Testis (tissue), 2 donors: ENCODE measurements at regions not wholly inside any gene's neighbourhood (a gene's known extent, or its start where the extent isn't known, plus 50 kb on each side); places are given as distances from the start of the nearest gene placed in this dataset.

Source experiments
- DNase-seq: peaks from one replicate; pipeline ENCODE4 v3.0.0-alpha.2; 2019
- H3K27ac ChIP-seq, 2 donors: fragments of 200-600 bp; sonication (generic); one replicate each; pipeline ENCODE4 v1.5.1; 2019
- H3K27me3 ChIP-seq: fragments of 200-600 bp; sonication (generic); one replicate; pipeline ENCODE4 v1.5.1; 2019
- H3K36me3 ChIP-seq: fragments of 200-600 bp; sonication (generic); one replicate; pipeline ENCODE4 v1.5.1; 2017; ENCODE audit warnings: low read depth; ENCODE audit errors: missing control alignments
- H3K4me1 ChIP-seq: fragments of 200-600 bp; sonication (generic); one replicate; pipeline ENCODE4 v1.5.1; 2019
- H3K4me3 ChIP-seq, 2 donors: fragments of 200-600 bp; sonication (generic); one replicate each; pipeline ENCODE4 v1.5.1; 2017 to 2019
- H3K9me3 ChIP-seq: fragments of 200-600 bp; sonication (generic); one replicate; pipeline ENCODE4 v1.5.1; 2017
- CTCF ChIP-seq, 3 experiments: fragments of 450-650 bp in 2 of 3; fragments of 200-600 bp in 1 of 3; sonication (generic) in 1 of 3; IDR thresholded peaks; one replicate each; pipeline ENCODE4 v1.5.1; 2016 to 2019; ENCODE audit warnings: antibody characterized with exemption in 3 of 3, mild to moderate bottlenecking in 2 of 3, moderate library complexity in 1 of 3
- POLR2A ChIP-seq: fragments of 450-650 bp; IDR thresholded peaks from one replicate; pipeline ENCODE4 v1.6.1; 2017; ENCODE audit warnings: antibody characterized with exemption, mild to moderate bottlenecking, moderate library complexity
- WGBS, 2 donors: methylation state at CpG; one replicate each; pipeline ENCODE4 v1.1.5; 2018; 5-methylcytosine and 5-hydroxymethylcytosine counted together
- intact Hi-C: fragments of 100-400 bp; cut with DNase I; formaldehyde crosslinking; loops from one replicate; pipeline ENCODE4 v1.15.1; 2023; ENCODE audit warnings: low total_unique reads

- intact Hi-C loops, result no loop called here
- DNase-seq, result no peak
- Histone ChIP-seq H3K9me3 (no peaks in the 10 kb centered on the region), H3K4me1 (no peaks in the 10 kb centered on the region), H3K4me3 (no peak overlapping the region), H3K27ac (no peak overlapping the region), H3K27me3 (no peaks in the 10 kb centered on the region), H3K36me3 (no peaks in the 10 kb centered on the region)
- WGBS, 2 donors, result 56 to 74% methylated on average over 9 of the region's 9 CpGs
- TF ChIP-seq POLR2A (no peak), CTCF (IDR thresholded peaks at IDR 0.05) (no peak)
Measured at GRCh38 chr10:63007112-63007511, 126.0 kb upstream of the NRBF2 start.

- TF ChIP-seq CTCF (IDR thresholded peaks at IDR 0.05), result no peak
- TF ChIP-seq POLR2A, result no peak
- no peak for DNase-seq
- Histone ChIP-seq H3K4me3 (no peak overlapping the region), H3K27ac (no peak overlapping the region), H3K4me1 (no peaks in the 10 kb centered on the region), H3K9me3 (no peaks in the 10 kb centered on the region), H3K36me3 (no peaks in the 10 kb centered on the region), H3K27me3 (no peaks in the 10 kb centered on the region)
- 73 to 80% methylated on average over 3 of the region's 3 CpGs for WGBS, 2 donors
- intact Hi-C loops, result no loop called here
Measured at GRCh38 chr10:63005246-63005645, 127.9 kb upstream of the NRBF2 start.

GRCh38 chr10:63003816-63004453 lies 129.2 kb upstream of the NRBF2 start:
- Histone ChIP-seq H3K4me1 (no peaks in the 10 kb centered on the region), H3K4me3 (no peak overlapping the region), H3K36me3 (no peaks in the 10 kb centered on the region), H3K27me3 (no peaks in the 10 kb centered on the region), H3K27ac (no peak overlapping the region), H3K9me3 (no peaks in the 10 kb centered on the region)
- no peak for DNase-seq
- intact Hi-C loops, result no loop called here
- WGBS, 2 donors, result 60 to 68% methylated on average over 5 of the region's 5 CpGs
- TF ChIP-seq CTCF (IDR thresholded peaks at IDR 0.05) (peak in 2 of 3 experiments; percentile 21 to 34), POLR2A (no peak)

GRCh38 chr10:62996925-62997324 lies 136.2 kb upstream of the NRBF2 start:
- no peak for DNase-seq
- no peak overlapping the region for H3K4me3 ChIP-seq
- H3K27me3 ChIP-seq, result no peaks in the 10 kb centered on the region
- H3K9me3 ChIP-seq, result no peaks in the 10 kb centered on the region
- no peaks in the 10 kb centered on the region for H3K4me1 ChIP-seq
- WGBS, 2 donors, result 82 to 85% methylated on average over 2 to 3 of the region's 3 CpGs
- no peak overlapping the region for H3K27ac ChIP-seq
- TF ChIP-seq POLR2A (no peak), CTCF (IDR thresholded peaks at IDR 0.05) (no peak)
- intact Hi-C loops, result no loop called here
- H3K36me3 ChIP-seq, result no peaks in the 10 kb centered on the region

GRCh38 chr10:62996516-62996915 lies 136.6 kb upstream of the NRBF2 start:
- TF ChIP-seq CTCF (IDR thresholded peaks at IDR 0.05) (no peak), POLR2A (no peak)
- intact Hi-C loops, result no loop called here

More at GRCh38 chr10:62996516-62996915, 136.6 kb upstream of the NRBF2 start:
- H3K4me1 ChIP-seq, result no peaks in the 10 kb centered on the region
- no peak overlapping the region for H3K4me3 ChIP-seq
- no peak overlapping the region for H3K27ac ChIP-seq
- H3K27me3 ChIP-seq, result no peaks in the 10 kb centered on the region
- no peak for DNase-seq
- WGBS, 2 donors, result 54 to 55% methylated on average over 1 of the region's 1 CpG
- no peaks in the 10 kb centered on the region for H3K36me3 ChIP-seq
- H3K9me3 ChIP-seq, result no peaks in the 10 kb centered on the region
